ENCODE measurements at regions not wholly inside any gene's neighbourhood (a gene's known extent, or its start where the extent isn't known, plus 50 kb on each side); places are given as distances from the start of the nearest gene placed in this dataset.

DNA sequence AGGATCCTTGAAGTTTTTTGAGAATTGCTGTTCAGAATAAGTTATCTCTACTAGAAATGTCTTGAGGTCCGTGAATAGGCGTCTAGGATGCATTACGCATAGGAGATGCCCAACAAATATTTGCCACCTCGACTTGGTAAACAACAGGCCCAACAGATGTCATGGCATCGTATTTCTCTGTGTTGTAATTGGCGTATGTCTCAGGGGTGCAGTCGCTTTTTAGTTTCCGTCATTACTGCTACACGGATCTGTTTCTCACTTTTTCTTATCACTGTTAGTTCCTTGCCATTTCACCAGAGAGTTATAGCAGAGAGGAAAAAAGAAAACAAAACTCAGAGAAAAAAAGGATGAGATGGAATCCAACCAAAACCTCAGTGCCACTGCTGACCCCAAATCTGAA, 73.0 kb upstream of the SFMBT2 start:
- TF ChIP-seq ZBTB21 (CRISPR knock-in tag; IDR thresholded peaks at IDR 0.05; ENCODE audit: borderline replicate concordance) (no peak), ZNF263 (CRISPR knock-in tag; IDR thresholded peaks at IDR 0.05; ENCODE audit: low read depth) (no peak), TEAD4 (CRISPR knock-in tag; IDR thresholded peaks at IDR 0.05) (no peak), CREB1 (CRISPR knock-in tag; IDR thresholded peaks at IDR 0.05) (no peak), FOXK1 (CRISPR knock-in tag; IDR thresholded peaks at IDR 0.05) (no peak), FOXP1 (CRISPR knock-in tag; IDR thresholded peaks at IDR 0.05; ENCODE audit: borderline replicate concordance) (no peak)
- TF ChIP-seq, protein P1, sequence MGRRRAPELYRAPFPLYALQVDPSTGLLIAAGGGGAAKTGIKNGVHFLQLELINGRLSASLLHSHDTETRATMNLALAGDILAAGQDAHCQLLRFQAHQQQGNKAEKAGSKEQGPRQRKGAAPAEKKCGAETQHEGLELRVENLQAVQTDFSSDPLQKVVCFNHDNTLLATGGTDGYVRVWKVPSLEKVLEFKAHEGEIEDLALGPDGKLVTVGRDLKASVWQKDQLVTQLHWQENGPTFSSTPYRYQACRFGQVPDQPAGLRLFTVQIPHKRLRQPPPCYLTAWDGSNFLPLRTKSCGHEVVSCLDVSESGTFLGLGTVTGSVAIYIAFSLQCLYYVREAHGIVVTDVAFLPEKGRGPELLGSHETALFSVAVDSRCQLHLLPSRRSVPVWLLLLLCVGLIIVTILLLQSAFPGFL (CRISPR knock-in tag; IDR thresholded peaks at IDR 0.05; ENCODE audit: borderline replicate concordance): no peak
- TF ChIP-seq, protein P2, sequence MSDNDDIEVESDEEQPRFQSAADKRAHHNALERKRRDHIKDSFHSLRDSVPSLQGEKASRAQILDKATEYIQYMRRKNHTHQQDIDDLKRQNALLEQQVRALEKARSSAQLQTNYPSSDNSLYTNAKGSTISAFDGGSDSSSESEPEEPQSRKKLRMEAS (CRISPR knock-in tag; IDR thresholded peaks at IDR 0.05): no peak
- TF ChIP-seq, protein P3, sequence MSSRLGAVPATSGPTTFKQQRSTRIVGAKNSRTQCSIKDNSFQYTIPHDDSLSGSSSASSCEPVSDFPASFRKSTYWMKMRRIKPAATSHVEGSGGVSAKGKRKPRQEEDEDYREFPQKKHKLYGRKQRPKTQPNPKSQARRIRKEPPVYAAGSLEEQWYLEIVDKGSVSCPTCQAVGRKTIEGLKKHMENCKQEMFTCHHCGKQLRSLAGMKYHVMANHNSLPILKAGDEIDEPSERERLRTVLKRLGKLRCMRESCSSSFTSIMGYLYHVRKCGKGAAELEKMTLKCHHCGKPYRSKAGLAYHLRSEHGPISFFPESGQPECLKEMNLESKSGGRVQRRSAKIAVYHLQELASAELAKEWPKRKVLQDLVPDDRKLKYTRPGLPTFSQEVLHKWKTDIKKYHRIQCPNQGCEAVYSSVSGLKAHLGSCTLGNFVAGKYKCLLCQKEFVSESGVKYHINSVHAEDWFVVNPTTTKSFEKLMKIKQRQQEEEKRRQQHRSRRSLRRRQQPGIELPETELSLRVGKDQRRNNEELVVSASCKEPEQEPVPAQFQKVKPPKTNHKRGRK (CRISPR knock-in tag; IDR thresholded peaks at IDR 0.05; ENCODE audit: borderline replicate concordance): no peak
- TF ChIP-seq, protein P4, sequence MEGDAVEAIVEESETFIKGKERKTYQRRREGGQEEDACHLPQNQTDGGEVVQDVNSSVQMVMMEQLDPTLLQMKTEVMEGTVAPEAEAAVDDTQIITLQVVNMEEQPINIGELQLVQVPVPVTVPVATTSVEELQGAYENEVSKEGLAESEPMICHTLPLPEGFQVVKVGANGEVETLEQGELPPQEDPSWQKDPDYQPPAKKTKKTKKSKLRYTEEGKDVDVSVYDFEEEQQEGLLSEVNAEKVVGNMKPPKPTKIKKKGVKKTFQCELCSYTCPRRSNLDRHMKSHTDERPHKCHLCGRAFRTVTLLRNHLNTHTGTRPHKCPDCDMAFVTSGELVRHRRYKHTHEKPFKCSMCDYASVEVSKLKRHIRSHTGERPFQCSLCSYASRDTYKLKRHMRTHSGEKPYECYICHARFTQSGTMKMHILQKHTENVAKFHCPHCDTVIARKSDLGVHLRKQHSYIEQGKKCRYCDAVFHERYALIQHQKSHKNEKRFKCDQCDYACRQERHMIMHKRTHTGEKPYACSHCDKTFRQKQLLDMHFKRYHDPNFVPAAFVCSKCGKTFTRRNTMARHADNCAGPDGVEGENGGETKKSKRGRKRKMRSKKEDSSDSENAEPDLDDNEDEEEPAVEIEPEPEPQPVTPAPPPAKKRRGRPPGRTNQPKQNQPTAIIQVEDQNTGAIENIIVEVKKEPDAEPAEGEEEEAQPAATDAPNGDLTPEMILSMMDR (IDR thresholded peaks at IDR 0.05): no peak
- TF ChIP-seq, protein P5, sequence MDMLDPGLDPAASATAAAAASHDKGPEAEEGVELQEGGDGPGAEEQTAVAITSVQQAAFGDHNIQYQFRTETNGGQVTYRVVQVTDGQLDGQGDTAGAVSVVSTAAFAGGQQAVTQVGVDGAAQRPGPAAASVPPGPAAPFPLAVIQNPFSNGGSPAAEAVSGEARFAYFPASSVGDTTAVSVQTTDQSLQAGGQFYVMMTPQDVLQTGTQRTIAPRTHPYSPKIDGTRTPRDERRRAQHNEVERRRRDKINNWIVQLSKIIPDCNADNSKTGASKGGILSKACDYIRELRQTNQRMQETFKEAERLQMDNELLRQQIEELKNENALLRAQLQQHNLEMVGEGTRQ (CRISPR knock-in tag; IDR thresholded peaks at IDR 0.05): no peak
